Caco-2 (cell line): ENCODE measurements at regions not wholly inside any gene's neighbourhood (a gene's known extent, or its start where the extent isn't known, plus 50 kb on each side); places are given as distances from the start of the nearest gene placed in this dataset.

Experiments
- BruUV-seq: library from RNA; stranded (reverse); fragments of 400-500 nt; replicated peaks from 2 replicates; lab custom pipeline; 2021; lab: Mats Ljungman, UMichigan
- CTCF ChIA-PET: fragments of 300-600 bp; sonication (Branson Sonifier 250); formaldehyde crosslinking; loops from one replicate; lab custom pipeline; 2022; ENCODE audit warnings: antibody characterized with exemption; lab: Charles Lee
- POLR2A ChIA-PET: fragments of 300-600 bp; sonication (Branson Sonifier 250); formaldehyde crosslinking; loops from one replicate; lab custom pipeline; 2022; ENCODE audit warnings: antibody characterized with exemption; lab: Charles Lee
- DNase-seq, 2 experiments: peaks; one replicate each; pipeline versions ENCODE4 v3.0.0 to v3.0.0-alpha.2; 2020 to 2022
- H3K27me3 ChIP-seq: replicated peaks from 2 replicates; pipeline ENCODE4 v1.6.0; 2011; ENCODE audit warnings: low read length; ENCODE audit not compliant: control insufficient read depth, insufficient read depth
- H3K36me3 ChIP-seq: 2 replicates; pipeline ENCODE4 v1.5.1; 2011; ENCODE audit warnings: low read length; ENCODE audit not compliant: control insufficient read depth, insufficient read depth
- H3K4me1 ChIP-seq: fragments of 250-450 bp; sonication (Bioruptor Pico); 2 replicates; pipeline ENCODE4 v1.5.1; 2020; ENCODE audit warnings: mild to moderate bottlenecking
- H3K4me3 ChIP-seq: 2 replicates; pipeline ENCODE4 v1.5.1; 2011; ENCODE audit warnings: low read depth, mild to moderate bottlenecking, control low read depth, low read length
- H3K9me3 ChIP-seq: fragments of 250-450 bp; sonication (Bioruptor Pico); 2 replicates; pipeline ENCODE4 v1.5.1; 2020; ENCODE audit warnings: mild to moderate bottlenecking, moderate library complexity
- H3K27ac Mint-ChIP-seq: one replicate; pipeline ENCODE4 v1.8.0; 2022; ENCODE audit warnings: mixed read lengths; ENCODE audit not compliant: unreplicated experiment
- H3K27me3 Mint-ChIP-seq: one replicate; pipeline ENCODE4 v1.8.0; 2022; ENCODE audit warnings: mixed read lengths; ENCODE audit not compliant: insufficient read depth, unreplicated experiment
- H3K36me3 Mint-ChIP-seq: one replicate; pipeline ENCODE4 v1.8.0; 2022; ENCODE audit warnings: mild to moderate bottlenecking, mixed read lengths; ENCODE audit not compliant: insufficient read depth, unreplicated experiment
- H3K4me1 Mint-ChIP-seq: one replicate; pipeline ENCODE4 v1.8.0; 2022; ENCODE audit warnings: low read depth, mixed read lengths; ENCODE audit not compliant: unreplicated experiment
- H3K4me3 Mint-ChIP-seq: one replicate; pipeline ENCODE4 v1.8.0; 2022; ENCODE audit warnings: mild to moderate bottlenecking, moderate library complexity, mixed read lengths; ENCODE audit not compliant: unreplicated experiment
- H3K9me3 Mint-ChIP-seq: one replicate; pipeline ENCODE4 v1.8.0; 2022; ENCODE audit warnings: mixed read lengths; ENCODE audit not compliant: unreplicated experiment
- intact Hi-C: fragments of 100-400 bp; cut with micrococcal nuclease; formaldehyde crosslinking; loops from one replicate; pipeline ENCODE4 v1.10.0; 2022; ENCODE audit not compliant: unreplicated experiment
- TF ChIP-seq, protein P1 (sequence below), 2 experiments: fragments of 200-600 bp in 1 of 2; IDR thresholded peaks; 1 replicate in 1 of 2; 2 replicates in 1 of 2; pipeline versions ENCODE4 v1.5.1 to v1.8.0; 2011 to 2022; ENCODE audit warnings: antibody characterized with exemption in 1 of 2, control low read depth in 1 of 2, inconsistent platforms in 1 of 2, low read depth in 1 of 2, low read length in 1 of 2, mild to moderate bottlenecking in 1 of 2, moderate library complexity in 1 of 2; ENCODE audit not compliant: insufficient read depth in 1 of 2, severe bottlenecking in 1 of 2, unreplicated experiment in 1 of 2

DNA sequence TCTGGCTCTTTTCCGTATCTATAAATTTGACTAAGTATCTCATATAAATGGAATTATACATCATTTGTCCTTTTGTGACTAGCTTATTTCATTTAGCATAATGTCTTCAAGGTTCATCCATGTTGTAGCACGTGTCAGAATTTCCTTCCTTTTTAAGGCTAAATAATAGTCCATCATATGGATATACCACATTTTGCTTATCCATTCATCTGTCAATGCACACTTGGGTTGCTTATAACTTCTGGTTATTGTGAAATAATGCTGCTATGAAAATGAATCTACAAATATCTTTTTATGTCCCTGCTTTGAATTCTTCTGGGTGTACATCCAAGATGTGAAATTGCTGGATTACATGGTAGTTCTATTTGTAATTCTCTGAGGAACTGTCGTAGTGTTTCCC is 119.6 kb downstream of the RHOU start:
- H3K27me3 ChIP-seq = no peaks in the 10 kb centered on the region
- H3K4me1 Mint-ChIP-seq = peaks cover 40% of the 10 kb centered on the region
- intact Hi-C loops = no loop called here
- no peaks in the 10 kb centered on the region; the same call in 1 of the 2 replicates for H3K9me3 ChIP-seq
- POLR2A ChIA-PET = no interaction called here
- DNase-seq = no peak
- BruUV-seq = no TSS peak
- H3K4me3 ChIP-seq = no peak overlapping the region
- no peak overlapping the region for H3K4me3 Mint-ChIP-seq
- CTCF ChIA-PET = no interaction called here
- H3K9me3 Mint-ChIP-seq = peaks cover 8% of the 10 kb centered on the region
- no peaks in the 10 kb centered on the region for H3K27me3 Mint-ChIP-seq
- no peak overlapping the region for H3K27ac Mint-ChIP-seq
- peaks cover 27% of the 10 kb centered on the region for H3K4me1 ChIP-seq
- TF ChIP-seq, protein P1, sequence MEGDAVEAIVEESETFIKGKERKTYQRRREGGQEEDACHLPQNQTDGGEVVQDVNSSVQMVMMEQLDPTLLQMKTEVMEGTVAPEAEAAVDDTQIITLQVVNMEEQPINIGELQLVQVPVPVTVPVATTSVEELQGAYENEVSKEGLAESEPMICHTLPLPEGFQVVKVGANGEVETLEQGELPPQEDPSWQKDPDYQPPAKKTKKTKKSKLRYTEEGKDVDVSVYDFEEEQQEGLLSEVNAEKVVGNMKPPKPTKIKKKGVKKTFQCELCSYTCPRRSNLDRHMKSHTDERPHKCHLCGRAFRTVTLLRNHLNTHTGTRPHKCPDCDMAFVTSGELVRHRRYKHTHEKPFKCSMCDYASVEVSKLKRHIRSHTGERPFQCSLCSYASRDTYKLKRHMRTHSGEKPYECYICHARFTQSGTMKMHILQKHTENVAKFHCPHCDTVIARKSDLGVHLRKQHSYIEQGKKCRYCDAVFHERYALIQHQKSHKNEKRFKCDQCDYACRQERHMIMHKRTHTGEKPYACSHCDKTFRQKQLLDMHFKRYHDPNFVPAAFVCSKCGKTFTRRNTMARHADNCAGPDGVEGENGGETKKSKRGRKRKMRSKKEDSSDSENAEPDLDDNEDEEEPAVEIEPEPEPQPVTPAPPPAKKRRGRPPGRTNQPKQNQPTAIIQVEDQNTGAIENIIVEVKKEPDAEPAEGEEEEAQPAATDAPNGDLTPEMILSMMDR (IDR thresholded peaks at IDR 0.05; ENCODE audit: insufficient read depth in 1 of 2, low read depth in 1 of 2, low read length in 1 of 2, severe bottlenecking in 1 of 2, unreplicated experiment in 1 of 2) = no peak
- no peaks in the 10 kb centered on the region for H3K36me3 ChIP-seq
- H3K36me3 Mint-ChIP-seq = peaks cover 6% of the 10 kb centered on the region

DNA sequence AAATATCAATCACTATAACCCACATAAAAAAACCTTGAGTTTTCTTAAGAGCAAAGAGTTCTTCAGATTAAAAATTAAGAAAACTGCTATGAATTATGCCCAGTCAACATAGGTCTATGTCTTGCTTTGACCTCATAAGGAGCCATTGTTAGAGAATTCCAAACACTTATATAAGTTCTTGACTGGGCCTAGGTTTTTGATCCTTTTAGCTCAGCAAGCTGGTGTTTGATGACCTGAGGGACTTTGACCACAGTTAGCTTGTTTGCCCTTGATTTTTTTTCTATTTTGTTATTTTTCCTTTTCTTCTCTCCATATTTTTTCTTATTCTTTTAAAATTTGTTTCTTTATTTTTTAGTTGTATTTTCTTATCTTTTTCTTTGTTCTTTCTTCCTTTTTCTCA is 122.3 kb downstream of the RHOU start:
- Mint-ChIP-seq H3K27me3 (no peaks in the 10 kb centered on the region), H3K9me3 (peaks cover 9% of the 10 kb centered on the region), H3K4me1 (peaks cover 49% of the 10 kb centered on the region), H3K4me3 (no peak overlapping the region), H3K27ac (no peak overlapping the region), H3K36me3 (peaks cover 18% of the 10 kb centered on the region)
- BruUV-seq = no TSS peak
- CTCF ChIA-PET = no interaction called here
- POLR2A ChIA-PET = no interaction called here
- H3K36me3 ChIP-seq = no peaks in the 10 kb centered on the region
- DNase-seq = no peak
- no peaks in the 10 kb centered on the region for H3K27me3 ChIP-seq
- peaks cover 33% of the 10 kb centered on the region for H3K4me1 ChIP-seq
- no peaks in the 10 kb centered on the region for H3K9me3 ChIP-seq
- H3K4me3 ChIP-seq = no peak overlapping the region
- TF ChIP-seq, protein P1 (IDR thresholded peaks at IDR 0.05; ENCODE audit: insufficient read depth in 1 of 2, low read depth in 1 of 2, low read length in 1 of 2, severe bottlenecking in 1 of 2, unreplicated experiment in 1 of 2) = no peak
- intact Hi-C loops = no loop called here

DNA sequence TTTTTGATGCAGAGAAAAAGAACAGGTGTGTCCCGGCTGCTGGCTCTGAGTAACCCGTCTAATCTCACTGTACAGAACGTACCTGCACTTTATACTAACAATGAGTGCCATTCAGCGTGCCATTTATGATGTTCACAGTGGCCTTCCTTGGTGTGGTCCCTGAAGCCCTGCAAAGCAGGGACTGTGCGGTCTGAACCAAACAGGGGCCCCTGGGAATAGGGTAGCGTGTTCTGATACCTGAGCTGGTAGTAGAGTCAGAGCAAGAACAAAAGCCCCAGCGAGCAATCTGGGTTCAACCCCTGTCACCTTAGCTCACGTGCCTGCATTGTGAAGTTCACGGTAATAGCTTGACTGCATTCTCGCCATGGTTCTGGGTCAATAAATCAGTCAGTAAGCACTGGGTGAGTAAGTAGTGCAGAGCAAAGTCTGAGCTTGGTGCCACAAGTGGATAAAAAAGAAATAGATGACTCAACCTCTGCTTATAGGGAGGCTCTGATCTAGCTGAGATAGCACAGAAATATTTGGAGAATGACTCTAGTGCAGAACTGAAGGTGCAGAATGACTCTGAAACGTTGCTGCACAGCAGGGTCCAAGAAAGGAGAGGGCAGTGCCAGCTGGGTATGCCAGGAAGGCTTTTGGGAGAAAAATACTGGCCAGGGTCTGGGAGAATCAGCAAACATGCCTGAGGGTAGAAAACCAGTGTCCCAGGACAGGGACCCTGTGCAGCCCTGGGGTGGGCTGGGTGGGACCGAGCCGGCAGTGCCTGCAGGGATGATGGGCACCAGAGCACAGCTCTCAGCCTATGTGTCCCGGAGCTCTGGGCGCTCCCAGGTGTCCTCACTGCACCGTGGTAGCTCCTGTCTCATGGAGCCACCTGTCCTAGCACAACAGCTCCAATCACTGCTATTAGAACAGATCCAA is 125.9 kb downstream of the RHOU start:
- peak overlapping the region; percentile 88 for H3K27ac Mint-ChIP-seq
- peaks cover 9% of the 10 kb centered on the region for H3K9me3 Mint-ChIP-seq
- intact Hi-C loops = loop anchor here (1.0 to 10.0 kb wide), 4 partner anchors 23 to 364 kb away; no protein-coding TSS in a partner anchor
- TF ChIP-seq, protein P1 (IDR thresholded peaks at IDR 0.05; ENCODE audit: insufficient read depth in 1 of 2, low read depth in 1 of 2, low read length in 1 of 2, severe bottlenecking in 1 of 2, unreplicated experiment in 1 of 2) = no peak
- Histone ChIP-seq H3K36me3 (no peaks in the 10 kb centered on the region), H3K9me3 (no peaks in the 10 kb centered on the region), H3K4me1 (peaks cover 60% of the 10 kb centered on the region), H3K4me3 (no peak overlapping the region), H3K27me3 (no peaks in the 10 kb centered on the region)
- peak overlapping the region; percentile 64 for H3K4me3 Mint-ChIP-seq
- ChIA-PET POLR2A (interaction anchor here (1.7 kb wide), 1 partner anchor 23 kb away, joined by 15 read pairs; no protein-coding TSS in a partner anchor), CTCF (interaction anchor here (0.5 to 1.7 kb wide), 6 partner anchors 12 to 147 kb away, joined by 3 to 10 read pairs (median 4); partner anchors contain the start of gene RHOU)
- peaks cover 18% of the 10 kb centered on the region for H3K36me3 Mint-ChIP-seq
- H3K4me1 Mint-ChIP-seq = peaks cover 55% of the 10 kb centered on the region
- BruUV-seq = no TSS peak
- H3K27me3 Mint-ChIP-seq = no peaks in the 10 kb centered on the region
- peak; percentile 82 to 88 for DNase-seq
